ENCODE measurements at regions not wholly inside any gene's neighbourhood (a gene's known extent, or its start where the extent isn't known, plus 50 kb on each side); places are given as distances from the start of the nearest gene placed in this dataset.

DNA sequence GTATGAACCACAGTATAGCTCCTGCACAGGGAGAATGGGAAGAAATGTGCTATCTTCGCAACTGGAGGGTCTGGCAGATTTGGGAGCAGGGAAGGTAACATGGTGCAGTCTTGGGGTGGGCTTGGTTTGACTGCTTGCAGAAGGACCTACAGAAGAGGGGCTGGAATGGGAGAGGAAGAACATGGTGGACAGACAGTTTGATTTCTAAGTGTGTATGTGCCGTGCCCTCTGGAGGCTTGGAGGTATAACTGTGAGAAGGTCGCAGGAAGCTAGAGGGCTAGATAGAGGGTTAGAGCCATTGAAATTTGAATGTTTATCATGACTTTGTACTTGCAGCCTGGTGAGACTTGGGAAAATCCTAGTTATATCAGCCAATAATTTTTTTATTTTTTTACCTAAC, 169.2 kb downstream of the SQOR start:
- TF ChIP-seq CTCF (IDR thresholded peaks at IDR 0.05) (no peak), POLR2A (IDR thresholded peaks at IDR 0.05) (no peak), EP300 (IDR thresholded peaks at IDR 0.05) (no peak)
